Skeletal muscle tissue (tissue), 3 donors: ENCODE measurements at regions not wholly inside any gene's neighbourhood (a gene's known extent, or its start where the extent isn't known, plus 50 kb on each side); places are given as distances from the start of the nearest gene placed in this dataset.

Experiments
- H3K27ac ChIP-seq: one replicate; pipeline ENCODE4 v1.7.0; 2013; ENCODE audit warnings: mild to moderate bottlenecking, low read depth, low read length, inconsistent platforms
- H3K27me3 ChIP-seq, 3 donors: one replicate each; pipeline ENCODE4 v1.7.0; 2013; ENCODE audit warnings: low read length in 3 of 3; ENCODE audit not compliant: control insufficient read depth in 3 of 3, insufficient read depth in 3 of 3
- H3K36me3 ChIP-seq, 3 donors: one replicate each; pipeline ENCODE4 v1.7.0; 2013; ENCODE audit warnings: low read length in 3 of 3; ENCODE audit not compliant: control insufficient read depth in 3 of 3, insufficient read depth in 3 of 3
- H3K4me1 ChIP-seq, 3 donors: one replicate each; pipeline ENCODE4 v1.7.0; 2013; ENCODE audit warnings: low read length in 3 of 3, mild to moderate bottlenecking in 3 of 3; ENCODE audit not compliant: control insufficient read depth in 3 of 3, insufficient read depth in 3 of 3
- H3K4me3 ChIP-seq, 3 donors: one replicate each; pipeline ENCODE4 v1.7.0; 2013; ENCODE audit warnings: low read length in 3 of 3
- H3K9ac ChIP-seq, 3 donors: one replicate each; pipeline ENCODE4 v1.7.0; 2013; ENCODE audit warnings: low read length in 3 of 3, mild to moderate bottlenecking in 3 of 3, moderate library complexity in 2 of 3, low read depth in 1 of 3
- H3K9me3 ChIP-seq, 3 donors: one replicate each; pipeline ENCODE4 v1.7.0; 2013; ENCODE audit warnings: low read length in 3 of 3; ENCODE audit not compliant: control insufficient read depth in 3 of 3
- donor health status: Osteomylitis.

DNA sequence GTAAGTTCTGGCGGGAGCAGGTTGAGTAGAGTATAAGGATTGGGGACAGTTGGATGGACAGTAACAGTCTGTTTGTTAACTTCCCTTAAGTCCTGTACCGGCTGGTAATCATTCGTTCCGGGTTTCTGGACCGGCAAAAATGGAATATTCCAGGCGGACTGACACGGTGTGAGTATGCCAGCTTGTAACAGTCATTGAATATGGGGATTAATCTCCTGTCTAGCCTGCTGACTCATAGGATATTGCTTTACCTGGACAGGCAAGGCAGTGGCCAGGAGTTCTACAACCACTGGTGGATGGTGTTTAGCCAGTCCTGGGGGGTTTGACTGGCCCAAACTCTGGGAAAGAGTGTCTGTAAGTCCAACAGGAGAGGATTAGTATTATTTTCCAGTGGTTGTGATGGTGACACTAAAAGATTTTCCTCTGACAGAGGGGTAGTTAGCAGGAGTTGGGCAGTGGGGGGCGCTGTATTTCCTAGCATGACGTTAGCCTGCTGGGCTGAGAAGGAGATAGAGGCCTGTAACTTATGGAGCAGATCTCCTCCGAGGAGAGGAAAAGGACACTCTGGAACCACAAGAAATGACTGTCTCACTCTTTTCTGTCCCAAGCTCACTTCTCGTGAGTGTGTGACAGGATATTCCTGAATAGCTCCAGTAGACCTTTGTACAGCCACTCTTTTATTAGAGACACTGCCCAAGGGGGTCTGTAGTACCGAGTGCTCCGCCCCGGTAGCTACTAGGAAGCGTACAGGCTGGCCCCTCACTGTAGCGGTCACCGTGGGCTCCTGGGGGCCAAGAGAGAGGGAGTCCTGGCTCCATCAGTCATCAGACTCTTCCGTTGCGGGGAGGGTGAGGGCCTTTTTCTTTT lies 152.2 kb downstream of the TRIM27 start:
- H3K9me3 ChIP-seq = peaks cover 0 to 6% (median 0%) of the 10 kb centered on the region in 3 donors
- H3K4me1 ChIP-seq = no peaks in the 10 kb centered on the region
- H3K4me3 ChIP-seq = no peak overlapping the region
- no peak overlapping the region for H3K27ac ChIP-seq
- no peak overlapping the region for H3K9ac ChIP-seq
- H3K27me3 ChIP-seq = peaks cover 89 to 97% (median 93%) of the 10 kb centered on the region in 3 donors
- no peaks in the 10 kb centered on the region for H3K36me3 ChIP-seq

DNA sequence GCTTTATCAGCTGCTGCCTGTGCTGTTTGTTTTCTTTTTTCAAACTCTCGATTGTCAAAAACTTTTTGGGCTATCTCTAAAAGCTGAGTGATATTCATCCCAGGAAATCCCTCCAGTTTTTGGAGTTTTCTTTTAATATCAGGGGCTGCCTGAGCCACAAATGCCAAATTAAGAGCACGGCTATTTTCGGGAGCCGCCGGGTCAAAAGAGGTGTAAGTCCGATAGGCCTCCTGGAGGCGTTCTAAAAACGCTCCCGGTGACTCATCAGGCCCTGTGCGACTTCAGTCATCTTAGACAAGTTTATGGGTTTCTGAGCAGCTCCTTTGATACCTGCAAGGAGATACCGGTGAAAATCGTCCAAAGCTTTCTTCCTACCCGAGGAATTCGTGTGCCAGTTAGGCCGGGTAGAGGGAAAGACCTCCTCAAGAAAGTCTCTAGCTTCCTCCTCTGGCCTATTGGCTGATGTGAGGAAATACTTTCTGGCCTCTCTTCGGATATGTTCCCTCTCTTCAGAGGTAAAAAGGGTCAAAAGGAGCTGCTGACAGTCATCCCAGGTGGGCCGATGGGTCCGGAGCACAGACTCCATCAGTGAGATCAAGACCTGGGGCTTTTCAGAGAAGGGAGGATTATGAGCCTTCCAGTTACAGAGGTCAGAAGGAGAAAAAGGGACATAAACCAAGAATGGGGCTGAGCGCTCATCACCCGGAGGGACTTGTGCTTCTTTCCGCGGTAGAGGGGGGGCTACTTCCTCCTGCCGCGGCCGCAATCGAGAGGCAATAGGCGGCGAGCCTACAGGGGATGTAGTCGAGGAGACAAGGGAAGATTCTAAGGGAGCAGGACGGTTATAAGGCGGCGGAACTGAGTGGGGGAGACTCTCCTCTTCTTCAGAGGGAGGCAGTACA lies 151.1 kb downstream of the TRIM27 start:
- Histone ChIP-seq H3K9me3 (peaks cover 0 to 6% (median 0%) of the 10 kb centered on the region in 3 donors), H3K4me1 (no peaks in the 10 kb centered on the region), H3K27me3 (peaks cover 90 to 94% (median 91%) of the 10 kb centered on the region in 3 donors), H3K27ac (no peak overlapping the region), H3K9ac (no peak overlapping the region), H3K4me3 (no peak overlapping the region), H3K36me3 (no peaks in the 10 kb centered on the region)

DNA sequence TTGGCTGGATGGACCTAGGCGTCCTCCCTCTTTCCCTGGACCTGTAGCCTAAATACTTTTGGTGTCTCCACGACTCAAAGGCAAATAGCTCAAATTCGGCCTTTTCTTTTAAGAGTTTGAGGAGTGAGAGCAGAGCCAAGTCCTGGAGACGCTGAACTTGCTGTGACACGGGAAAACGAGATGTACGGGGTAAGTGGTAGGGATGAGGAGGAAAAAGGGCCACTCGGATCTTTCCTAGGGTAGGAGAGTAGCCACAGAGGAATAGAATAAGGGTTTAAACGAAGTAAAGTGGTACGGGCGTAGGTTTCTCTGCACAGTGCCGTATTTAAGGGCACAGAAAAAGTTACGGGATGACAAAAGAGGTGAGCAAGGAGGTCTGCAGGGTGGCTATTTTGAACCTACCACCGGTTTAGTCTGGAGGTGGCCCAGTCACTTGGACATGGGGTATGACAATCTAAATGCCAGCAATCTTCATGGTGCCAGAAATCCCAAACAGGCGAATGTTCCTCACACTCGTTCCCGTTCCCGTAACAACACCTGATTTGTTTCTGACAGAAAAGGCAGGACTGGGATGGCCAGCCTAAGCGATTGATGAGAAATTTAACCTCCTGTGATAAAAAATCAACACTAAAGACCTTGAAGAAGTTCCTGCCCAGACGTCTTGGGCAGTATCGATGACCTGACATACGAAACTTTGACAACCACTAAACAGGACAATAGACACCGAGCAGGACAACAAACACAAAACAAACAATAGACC lies 149.3 kb downstream of the TRIM27 start:
- H3K36me3 ChIP-seq = no peaks in the 10 kb centered on the region
- no peak overlapping the region for H3K27ac ChIP-seq
- H3K4me3 ChIP-seq = no peak overlapping the region
- peaks cover 83 to 88% (median 85%) of the 10 kb centered on the region in 3 donors for H3K27me3 ChIP-seq
- H3K9me3 ChIP-seq = peaks cover 0 to 6% (median 0%) of the 10 kb centered on the region in 3 donors
- H3K4me1 ChIP-seq = no peaks in the 10 kb centered on the region
- no peak overlapping the region for H3K9ac ChIP-seq

DNA sequence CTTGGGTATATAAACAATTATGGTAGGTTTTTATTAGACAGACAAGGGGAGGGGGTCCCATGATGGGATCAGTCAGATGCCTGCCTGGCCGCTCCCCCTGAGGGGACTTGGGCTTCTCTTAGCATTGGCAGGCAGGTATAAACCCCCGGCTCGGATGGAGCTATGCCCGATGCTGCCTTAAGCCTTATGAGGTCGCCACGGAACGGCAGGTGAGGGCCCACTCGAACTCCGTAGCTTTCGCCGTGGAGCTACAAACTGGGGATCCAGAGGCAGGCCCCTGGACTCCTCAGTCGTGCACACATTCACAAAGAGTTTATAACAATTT lies 148.8 kb downstream of the TRIM27 start:
- H3K27me3 ChIP-seq = peaks cover 83 to 88% (median 83%) of the 10 kb centered on the region in 3 donors
- no peaks in the 10 kb centered on the region for H3K36me3 ChIP-seq
- H3K9ac ChIP-seq = no peak overlapping the region
- H3K27ac ChIP-seq = no peak overlapping the region
- H3K4me1 ChIP-seq = no peaks in the 10 kb centered on the region
- peaks cover 0 to 6% (median 0%) of the 10 kb centered on the region in 3 donors for H3K9me3 ChIP-seq
- no peak overlapping the region for H3K4me3 ChIP-seq

DNA sequence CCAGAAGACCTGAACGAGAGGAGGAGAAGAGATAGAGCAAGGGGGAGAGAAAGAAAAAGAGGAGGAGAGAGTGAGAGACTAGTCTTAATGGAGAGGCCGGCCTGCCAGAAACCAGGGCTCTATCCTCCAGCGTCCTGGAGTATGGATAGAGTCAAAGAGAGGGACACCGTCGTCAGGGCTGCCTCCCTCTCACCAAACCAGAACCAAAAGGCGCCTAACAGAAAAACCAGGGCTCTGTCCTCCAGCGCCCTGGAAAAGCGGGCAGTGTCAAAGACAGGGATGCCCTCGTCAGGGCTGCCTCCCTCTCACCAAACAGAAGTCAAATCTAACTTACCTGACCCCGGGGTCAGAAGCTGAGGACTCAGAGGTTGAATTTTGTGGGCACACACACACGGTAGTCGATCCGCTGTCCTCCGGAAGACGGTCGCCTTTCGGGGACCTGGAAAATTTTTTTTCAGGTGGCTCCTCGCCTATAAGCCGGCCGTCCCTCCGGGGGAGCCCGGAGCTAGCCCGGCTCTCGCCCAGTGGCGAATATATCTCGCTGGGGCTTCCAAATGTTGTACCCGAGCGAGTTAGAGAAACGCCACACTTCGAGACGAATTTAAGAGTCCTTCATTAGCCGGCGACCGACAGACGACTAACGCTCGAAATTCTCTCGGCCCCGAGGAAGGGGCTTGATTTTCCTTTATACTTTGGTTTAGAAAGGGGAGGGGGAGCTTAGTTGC lies 148.2 kb downstream of the TRIM27 start:
- Histone ChIP-seq H3K4me3 (no peak overlapping the region), H3K9me3 (peaks cover 0 to 8% (median 0%) of the 10 kb centered on the region in 3 donors), H3K36me3 (no peaks in the 10 kb centered on the region), H3K27ac (no peak overlapping the region), H3K4me1 (no peaks in the 10 kb centered on the region), H3K27me3 (peaks cover 78 to 88% (median 78%) of the 10 kb centered on the region in 3 donors), H3K9ac (no peak overlapping the region)

DNA sequence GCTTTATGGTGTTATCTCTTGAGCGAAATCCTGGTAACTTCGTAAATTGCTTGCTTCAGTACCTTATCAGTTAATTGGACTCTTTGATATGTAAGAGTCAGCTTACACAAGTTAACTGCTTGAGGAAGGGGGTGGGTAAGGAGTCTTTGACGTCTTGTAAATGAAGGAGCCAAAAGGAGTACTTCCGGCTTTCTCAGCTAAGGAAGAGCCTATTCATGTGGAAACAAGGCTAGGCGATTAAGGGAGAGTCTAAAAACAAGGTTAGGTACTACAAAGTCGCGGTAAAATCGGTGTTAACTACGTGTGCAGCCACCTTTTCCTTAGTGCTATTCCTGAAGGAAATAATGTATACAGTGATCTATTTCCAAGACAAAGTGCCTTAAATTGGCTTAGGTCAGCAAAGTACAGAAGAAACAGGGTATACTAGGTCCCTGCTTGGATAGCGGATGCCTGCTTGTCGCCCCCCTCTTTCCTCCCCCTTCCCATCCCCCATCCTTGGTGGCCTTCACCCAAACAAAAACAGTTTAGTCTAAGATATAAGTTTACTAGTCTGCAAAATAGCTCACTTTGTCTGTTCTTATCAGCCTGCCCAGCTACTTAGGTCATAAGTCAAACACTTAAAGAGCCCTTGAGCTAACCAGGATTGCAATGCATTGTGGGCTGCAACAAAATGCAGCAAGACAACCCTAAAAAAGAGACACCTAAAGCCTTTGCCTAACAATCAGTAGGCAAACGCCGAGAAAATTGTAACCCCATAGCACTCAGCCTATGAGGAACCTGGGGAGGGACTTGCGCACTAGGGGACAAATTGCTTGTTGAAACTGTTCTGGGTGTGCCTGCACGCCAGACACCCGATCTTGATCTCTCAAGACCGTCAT lies 147.3 kb downstream of the TRIM27 start:
- Histone ChIP-seq H3K36me3 (no peaks in the 10 kb centered on the region), H3K27me3 (peaks cover 71 to 88% (median 75%) of the 10 kb centered on the region in 3 donors), H3K4me1 (no peaks in the 10 kb centered on the region), H3K9me3 (peaks cover 0 to 8% (median 0%) of the 10 kb centered on the region in 3 donors), H3K27ac (no peak overlapping the region), H3K9ac (no peak overlapping the region), H3K4me3 (no peak overlapping the region)

DNA sequence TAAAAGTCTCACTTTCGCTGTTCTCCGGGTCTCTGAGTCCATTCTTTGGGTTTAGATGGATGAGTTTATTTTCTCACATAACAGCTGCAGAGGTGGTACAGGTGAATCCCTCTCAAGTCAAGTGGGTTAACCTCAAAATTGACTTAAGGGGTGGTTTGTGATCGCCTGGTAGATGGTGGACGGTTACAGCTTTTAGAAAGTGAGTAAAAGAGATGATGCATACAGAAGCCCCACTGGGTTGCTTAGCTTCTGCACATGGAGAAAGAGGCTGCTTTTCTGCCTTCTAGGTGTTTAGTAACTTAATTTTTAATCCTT lies 146.7 kb downstream of the TRIM27 start:
- no peaks in the 10 kb centered on the region for H3K4me1 ChIP-seq
- H3K9me3 ChIP-seq = peaks cover 0 to 8% (median 0%) of the 10 kb centered on the region in 3 donors
- no peak overlapping the region for H3K4me3 ChIP-seq
- H3K9ac ChIP-seq = no peak overlapping the region
- no peak overlapping the region for H3K27ac ChIP-seq
- no peaks in the 10 kb centered on the region for H3K36me3 ChIP-seq
- H3K27me3 ChIP-seq = peaks cover 70 to 88% (median 73%) of the 10 kb centered on the region in 3 donors

DNA sequence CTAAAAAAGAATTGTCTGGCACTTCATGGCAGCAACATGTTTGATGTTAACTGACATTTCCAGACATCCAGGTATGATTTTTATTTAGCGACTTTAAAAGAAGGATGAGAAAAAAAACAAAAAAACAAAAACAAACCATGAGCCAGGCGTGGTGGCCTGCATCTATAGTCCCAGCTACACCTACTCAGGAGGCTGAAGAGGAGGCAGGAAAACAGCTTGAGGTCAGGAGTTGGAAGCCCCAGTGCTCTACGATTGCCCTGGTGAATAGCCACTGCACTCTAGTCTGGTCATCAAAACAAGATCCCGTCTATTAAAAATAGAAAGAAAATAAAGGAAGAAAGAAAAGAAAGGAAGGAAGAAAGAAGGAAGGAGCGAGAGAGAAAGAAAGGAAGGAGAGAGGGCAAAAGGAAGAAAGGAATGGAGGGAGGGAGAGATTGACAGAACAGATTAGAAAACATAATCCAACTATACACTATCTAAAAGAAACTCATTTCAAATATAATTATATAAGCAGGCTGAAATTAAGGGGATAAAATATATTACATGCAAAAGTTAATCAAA lies 141.6 kb downstream of the TRIM27 start:
- no peak overlapping the region for H3K9ac ChIP-seq
- H3K27ac ChIP-seq = no peak overlapping the region
- no peak overlapping the region for H3K4me3 ChIP-seq
- no peaks in the 10 kb centered on the region for H3K4me1 ChIP-seq
- peaks cover 36 to 74% (median 40%) of the 10 kb centered on the region in 3 donors for H3K27me3 ChIP-seq
- no peaks in the 10 kb centered on the region for H3K36me3 ChIP-seq
- peaks cover 0 to 2% (median 0%) of the 10 kb centered on the region in 3 donors for H3K9me3 ChIP-seq
